HL-60 (cell line): ENCODE measurements at regions not wholly inside any gene's neighbourhood (a gene's known extent, or its start where the extent isn't known, plus 50 kb on each side); places are given as distances from the start of the nearest gene placed in this dataset.

ENCODE experiments used
- GABPA ChIP-seq: IDR thresholded peaks from 2 replicates; pipeline ENCODE4 v1.6.1; 2012; ENCODE audit warnings: low read depth
- POLR2AphosphoS5 ChIP-seq: IDR thresholded peaks from 2 replicates; pipeline ENCODE4 v1.6.1; 2012; ENCODE audit warnings: low read depth
- SPI1 ChIP-seq: IDR thresholded peaks from 2 replicates; pipeline ENCODE4 v1.6.1; 2012; ENCODE audit warnings: low read depth, mild to moderate bottlenecking, borderline replicate concordance
- TF ChIP-seq, protein P1 (sequence below): IDR thresholded peaks from one replicate; pipeline ENCODE4 v1.5.1; 2011; ENCODE audit warnings: low read length, control low read depth, inconsistent platforms; ENCODE audit not compliant: insufficient read depth
- TF ChIP-seq, protein P2 (sequence below): IDR thresholded peaks from 2 replicates; pipeline ENCODE4 v1.6.1; 2012; ENCODE audit warnings: low read depth; ENCODE audit not compliant: insufficient replicate concordance

DNA sequence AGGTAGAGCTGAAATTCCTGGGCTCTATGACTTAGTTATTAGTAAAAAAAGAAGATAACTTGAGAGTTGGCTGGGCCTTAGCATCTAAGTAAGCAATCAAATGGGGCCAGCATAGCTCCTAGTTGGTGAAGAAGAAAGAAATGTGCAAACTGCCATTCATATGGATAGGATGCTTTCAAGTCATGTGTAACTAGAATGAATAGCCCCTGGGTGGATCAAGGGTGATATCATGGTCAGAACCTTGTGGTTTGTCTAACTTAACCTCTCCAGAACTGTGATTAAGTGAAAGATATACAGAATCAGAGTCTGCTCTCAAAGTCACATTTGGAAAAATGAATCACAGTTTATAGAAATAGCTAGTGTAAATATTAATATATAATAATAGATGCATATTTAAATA is 198.7 kb upstream of the DTNA start:
- TF ChIP-seq, protein P1, sequence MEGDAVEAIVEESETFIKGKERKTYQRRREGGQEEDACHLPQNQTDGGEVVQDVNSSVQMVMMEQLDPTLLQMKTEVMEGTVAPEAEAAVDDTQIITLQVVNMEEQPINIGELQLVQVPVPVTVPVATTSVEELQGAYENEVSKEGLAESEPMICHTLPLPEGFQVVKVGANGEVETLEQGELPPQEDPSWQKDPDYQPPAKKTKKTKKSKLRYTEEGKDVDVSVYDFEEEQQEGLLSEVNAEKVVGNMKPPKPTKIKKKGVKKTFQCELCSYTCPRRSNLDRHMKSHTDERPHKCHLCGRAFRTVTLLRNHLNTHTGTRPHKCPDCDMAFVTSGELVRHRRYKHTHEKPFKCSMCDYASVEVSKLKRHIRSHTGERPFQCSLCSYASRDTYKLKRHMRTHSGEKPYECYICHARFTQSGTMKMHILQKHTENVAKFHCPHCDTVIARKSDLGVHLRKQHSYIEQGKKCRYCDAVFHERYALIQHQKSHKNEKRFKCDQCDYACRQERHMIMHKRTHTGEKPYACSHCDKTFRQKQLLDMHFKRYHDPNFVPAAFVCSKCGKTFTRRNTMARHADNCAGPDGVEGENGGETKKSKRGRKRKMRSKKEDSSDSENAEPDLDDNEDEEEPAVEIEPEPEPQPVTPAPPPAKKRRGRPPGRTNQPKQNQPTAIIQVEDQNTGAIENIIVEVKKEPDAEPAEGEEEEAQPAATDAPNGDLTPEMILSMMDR = no peak
- TF ChIP-seq POLR2AphosphoS5 (no peak), GABPA (no peak), SPI1 (no peak)
- TF ChIP-seq, protein P2, sequence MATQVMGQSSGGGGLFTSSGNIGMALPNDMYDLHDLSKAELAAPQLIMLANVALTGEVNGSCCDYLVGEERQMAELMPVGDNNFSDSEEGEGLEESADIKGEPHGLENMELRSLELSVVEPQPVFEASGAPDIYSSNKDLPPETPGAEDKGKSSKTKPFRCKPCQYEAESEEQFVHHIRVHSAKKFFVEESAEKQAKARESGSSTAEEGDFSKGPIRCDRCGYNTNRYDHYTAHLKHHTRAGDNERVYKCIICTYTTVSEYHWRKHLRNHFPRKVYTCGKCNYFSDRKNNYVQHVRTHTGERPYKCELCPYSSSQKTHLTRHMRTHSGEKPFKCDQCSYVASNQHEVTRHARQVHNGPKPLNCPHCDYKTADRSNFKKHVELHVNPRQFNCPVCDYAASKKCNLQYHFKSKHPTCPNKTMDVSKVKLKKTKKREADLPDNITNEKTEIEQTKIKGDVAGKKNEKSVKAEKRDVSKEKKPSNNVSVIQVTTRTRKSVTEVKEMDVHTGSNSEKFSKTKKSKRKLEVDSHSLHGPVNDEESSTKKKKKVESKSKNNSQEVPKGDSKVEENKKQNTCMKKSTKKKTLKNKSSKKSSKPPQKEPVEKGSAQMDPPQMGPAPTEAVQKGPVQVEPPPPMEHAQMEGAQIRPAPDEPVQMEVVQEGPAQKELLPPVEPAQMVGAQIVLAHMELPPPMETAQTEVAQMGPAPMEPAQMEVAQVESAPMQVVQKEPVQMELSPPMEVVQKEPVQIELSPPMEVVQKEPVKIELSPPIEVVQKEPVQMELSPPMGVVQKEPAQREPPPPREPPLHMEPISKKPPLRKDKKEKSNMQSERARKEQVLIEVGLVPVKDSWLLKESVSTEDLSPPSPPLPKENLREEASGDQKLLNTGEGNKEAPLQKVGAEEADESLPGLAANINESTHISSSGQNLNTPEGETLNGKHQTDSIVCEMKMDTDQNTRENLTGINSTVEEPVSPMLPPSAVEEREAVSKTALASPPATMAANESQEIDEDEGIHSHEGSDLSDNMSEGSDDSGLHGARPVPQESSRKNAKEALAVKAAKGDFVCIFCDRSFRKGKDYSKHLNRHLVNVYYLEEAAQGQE = no peak
